Suppressor macrophage treated with lipopolysaccharide for 1 hour (primary cell): ENCODE measurements at regions not wholly inside any gene's neighbourhood (a gene's known extent, or its start where the extent isn't known, plus 50 kb on each side); places are given as distances from the start of the nearest gene placed in this dataset.

Experiments used
- DNase-seq, 3 donors: peaks; one replicate each; pipeline ENCODE4 v3.0.0-alpha.2; 2020 to 2022

- DNase-seq, result peak; percentile 51 to 82 (median 80)
Observed at GRCh38 chr18:45169610-45170009, 445.7 kb upstream of the SLC14A2 start.

DNA sequence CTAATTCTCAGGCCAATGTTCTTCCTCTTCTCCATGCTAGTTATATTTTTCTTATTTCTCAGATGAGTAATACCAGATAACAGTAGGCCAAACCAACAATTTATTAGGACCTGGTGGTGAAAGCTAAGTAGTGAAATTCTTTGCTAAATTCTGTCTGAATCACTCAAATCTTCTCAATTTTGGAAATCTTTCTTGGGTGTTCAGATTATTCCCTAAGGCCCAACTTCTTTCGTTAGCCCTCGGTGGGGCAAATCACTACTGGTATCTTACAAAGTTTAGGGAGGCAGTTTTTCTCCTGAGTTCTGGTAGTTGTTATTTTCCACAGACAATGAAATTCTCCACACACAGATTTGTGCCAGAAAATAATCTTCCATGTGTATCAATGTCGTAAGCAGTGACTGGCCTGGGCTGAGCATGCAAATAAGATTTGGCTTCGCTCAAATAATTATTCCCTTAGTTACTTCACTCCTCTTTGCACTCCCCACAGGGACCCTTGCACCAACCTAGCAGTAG lies 443.5 kb upstream of the SLC14A2 start:
- DNase-seq, result peak in 1 of 3 donors; percentile 16

DNA sequence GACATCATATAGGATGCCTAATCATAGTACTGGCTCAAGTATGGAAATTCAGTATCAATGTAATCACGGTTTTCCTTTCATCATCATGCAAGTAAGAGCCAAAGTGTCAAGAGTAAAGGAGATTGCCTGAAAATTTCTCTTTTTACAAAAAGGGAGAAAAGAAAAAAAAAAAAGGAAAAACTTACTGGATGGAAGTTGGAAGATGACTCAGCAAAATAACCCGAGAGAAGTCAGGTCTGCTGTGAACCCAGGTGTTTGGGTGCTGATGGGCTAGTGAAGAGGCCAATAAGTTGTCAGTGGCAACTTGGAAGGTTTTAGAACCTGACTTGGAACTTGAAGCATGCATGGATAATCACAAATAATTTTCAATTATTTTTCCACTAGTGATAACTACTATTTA lies 441.9 kb upstream of the SLC14A2 start:
- no peak for DNase-seq

DNA sequence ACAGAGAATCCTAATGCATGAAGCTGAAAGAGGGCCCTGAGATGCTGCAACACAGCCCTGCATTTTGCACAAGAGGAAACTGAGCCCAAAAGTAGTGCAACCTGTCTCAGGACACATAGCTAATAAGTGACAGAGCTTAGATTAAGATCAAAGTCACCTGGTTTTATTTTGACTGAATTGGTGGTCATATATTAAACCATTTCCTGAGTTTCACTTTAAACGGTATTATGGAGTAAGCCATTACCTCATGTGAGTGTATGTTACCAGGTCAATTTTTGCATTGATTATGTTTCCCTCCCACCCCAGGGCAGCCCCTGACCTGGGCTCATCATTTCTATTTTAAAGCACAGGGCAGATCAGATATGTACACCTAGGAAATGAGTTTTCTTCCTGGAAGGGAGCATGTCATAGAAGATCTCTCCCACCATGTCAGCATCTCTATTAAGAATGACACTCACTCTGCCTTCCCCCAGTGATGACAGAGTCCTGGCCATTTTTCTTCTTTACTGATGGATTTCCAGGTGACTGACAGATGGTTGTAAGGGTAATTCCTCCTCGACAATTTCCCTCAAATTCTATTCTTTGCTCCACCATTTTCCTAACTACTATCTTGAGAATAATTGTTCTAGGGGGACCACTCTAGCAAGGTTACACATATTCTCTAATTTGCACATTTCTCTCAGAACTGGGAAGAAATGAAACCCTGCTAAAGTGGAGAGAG lies 441.3 kb upstream of the SLC14A2 start:
- no peak for DNase-seq

DNA sequence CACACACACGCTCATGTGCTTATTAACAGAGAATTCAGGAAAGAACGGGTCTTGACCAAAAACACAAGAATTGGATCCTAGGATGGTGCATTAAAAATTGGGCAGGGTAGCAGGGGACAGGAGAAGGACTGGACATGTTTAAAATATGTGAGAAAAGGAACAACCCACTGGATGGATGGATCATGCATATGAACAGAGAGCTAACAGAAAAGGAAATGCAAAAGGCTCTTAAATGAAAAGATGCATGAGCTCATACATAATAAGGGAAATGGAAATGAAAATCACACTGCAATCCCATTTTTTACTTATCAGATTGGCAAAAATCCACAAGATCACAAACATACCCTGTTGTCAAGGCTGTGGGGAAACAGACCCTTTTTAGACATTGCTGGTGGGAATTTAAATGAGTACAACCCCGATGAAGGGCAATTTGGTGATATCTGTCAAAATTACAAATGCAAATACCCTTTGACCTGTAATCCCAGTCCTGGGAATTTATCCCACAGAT lies 440.6 kb upstream of the SLC14A2 start:
- no peak for DNase-seq

DNA sequence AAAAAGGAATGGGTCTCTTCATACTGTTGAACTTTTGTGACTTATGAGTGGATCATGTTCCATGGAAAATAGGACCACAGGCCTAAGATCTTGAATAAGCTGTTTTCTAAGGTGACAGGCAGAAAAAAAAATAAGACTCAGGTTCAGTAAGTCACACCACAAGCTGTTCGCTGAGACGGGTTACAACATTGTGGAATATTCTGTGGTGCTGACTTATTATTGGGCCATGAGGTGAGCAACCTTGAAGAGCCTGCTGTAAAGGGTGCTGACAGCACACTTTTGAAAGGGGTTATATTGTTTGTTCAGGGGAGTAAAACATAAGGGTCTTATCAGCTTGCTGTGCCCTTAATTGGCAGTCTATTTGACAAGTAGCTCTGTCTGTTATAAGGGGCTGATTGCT lies 439.8 kb upstream of the SLC14A2 start:
- no peak for DNase-seq

- no peak for DNase-seq
Observed at GRCh38 chr18:45186832-45187231, 428.4 kb upstream of the SLC14A2 start.

- DNase-seq, result no peak
Observed at GRCh38 chr18:45191795-45192194, 423.5 kb upstream of the SLC14A2 start.

DNA sequence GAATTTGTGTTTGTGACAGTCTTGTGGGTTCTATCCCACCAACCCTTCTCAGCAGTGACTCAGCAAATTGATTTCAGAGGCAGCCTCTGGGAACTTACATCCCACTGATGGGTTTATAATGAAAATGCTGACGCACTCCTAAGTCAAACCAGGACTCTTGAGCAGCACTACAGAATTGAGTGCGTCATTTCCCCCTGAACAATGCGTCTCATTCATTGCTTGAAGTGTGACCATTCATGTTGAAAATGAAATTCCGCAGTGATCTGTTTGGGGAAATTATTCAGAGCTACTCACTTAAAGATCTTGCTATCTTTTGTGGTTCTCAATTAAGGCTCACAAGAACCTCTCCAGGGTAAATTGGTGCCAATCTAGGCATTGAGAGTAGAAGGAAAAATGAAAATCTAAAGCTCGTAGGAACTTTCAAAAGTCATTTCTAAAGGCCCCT lies 417.7 kb upstream of the SLC14A2 start:
- peak; percentile 7 to 64 (median 18) for DNase-seq

GRCh38 chr18:45198526-45198925 lies 416.8 kb upstream of the SLC14A2 start:
- DNase-seq, result no peak

DNA sequence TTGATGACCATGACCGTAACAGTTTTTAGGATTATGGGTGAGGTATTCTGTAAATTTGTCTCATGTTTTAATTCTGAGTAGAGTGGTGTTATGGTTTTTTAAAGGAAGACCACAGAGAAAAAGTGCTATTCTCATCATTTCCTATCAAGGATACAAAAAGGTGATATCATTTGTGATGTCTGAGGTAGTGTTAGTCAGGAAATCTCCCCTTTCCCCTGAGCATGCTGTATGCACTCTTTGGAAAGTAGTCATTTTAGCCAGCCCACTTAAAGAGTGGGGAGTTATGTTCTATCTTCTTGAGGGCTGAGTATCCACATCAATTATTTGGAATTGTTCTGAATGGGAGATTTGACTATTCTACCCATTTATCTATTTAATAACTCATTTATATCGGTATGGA lies 414.2 kb upstream of the SLC14A2 start:
- DNase-seq, result no peak

GRCh38 chr18:45201489-45201888 lies 413.8 kb upstream of the SLC14A2 start:
- no peak for DNase-seq

- DNase-seq, result no peak
Observed at GRCh38 chr18:45202061-45202460, 413.2 kb upstream of the SLC14A2 start.

DNA sequence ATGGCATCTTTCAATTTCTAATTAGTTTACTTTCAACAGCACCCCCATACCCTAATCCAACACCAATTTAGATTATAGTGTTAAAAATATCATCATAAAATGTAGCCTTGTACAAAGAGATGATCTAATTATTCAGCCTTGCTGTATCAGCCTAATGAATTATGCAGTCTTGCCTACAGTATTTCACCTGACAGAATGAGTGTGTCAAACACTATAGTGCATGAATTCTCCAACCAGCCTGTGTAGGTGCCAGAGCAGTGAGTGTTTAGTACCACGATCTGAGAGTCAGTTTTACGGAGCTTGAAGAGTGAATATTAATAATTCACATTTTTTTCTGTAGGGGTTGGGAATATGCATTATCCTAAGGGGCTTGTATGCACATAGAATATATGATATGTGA lies 411.6 kb upstream of the SLC14A2 start:
- no peak for DNase-seq

GRCh38 chr18:45207328-45207727 lies 407.9 kb upstream of the SLC14A2 start:
- DNase-seq, result no peak

GRCh38 chr18:45208164-45208563 lies 407.1 kb upstream of the SLC14A2 start:
- DNase-seq, result no peak

- DNase-seq, result peak; percentile 89 to 94 (median 94)
Observed at GRCh38 chr18:45212181-45213039, 402.9 kb upstream of the SLC14A2 start.

GRCh38 chr18:45213040-45213333 lies 402.3 kb upstream of the SLC14A2 start:
- no peak for DNase-seq

DNA sequence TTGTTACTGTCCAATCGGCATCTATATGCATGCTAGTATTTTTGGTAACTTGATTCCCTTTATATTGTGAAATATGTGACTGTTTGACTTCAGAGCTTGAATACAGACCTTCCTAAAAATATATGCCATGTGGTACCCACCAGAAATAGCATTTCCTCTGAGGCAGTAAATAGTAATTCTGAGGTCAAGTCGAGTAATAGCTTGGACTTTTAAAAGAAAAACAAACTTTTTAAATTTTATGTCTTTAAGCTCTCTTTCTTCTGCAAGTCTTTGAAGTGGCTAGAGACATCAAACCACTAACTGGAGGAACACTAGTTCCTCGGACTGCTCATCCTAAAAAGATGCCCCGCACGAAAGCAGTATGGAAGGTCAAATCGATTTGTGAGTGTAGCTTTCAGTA lies 396.8 kb upstream of the SLC14A2 start:
- no peak for DNase-seq

DNA sequence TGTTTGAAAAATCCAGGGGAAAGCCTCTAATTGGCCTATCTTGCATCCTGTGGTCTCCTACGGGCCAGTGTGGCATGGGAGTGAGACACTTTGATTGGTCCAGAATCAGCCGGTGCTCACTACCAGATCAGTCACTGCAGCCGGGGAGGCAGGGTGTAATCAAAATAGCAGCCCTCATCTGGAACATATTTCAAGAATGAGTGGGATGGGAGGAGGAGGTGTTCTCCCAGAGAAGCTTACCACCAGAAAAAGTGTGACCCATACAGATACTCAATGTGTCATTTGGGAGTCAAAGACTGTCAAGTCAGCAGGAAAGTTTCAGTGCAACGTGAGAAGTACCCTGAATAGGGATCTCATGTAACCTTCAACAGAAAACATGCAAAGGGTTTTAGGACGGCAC lies 393.9 kb upstream of the SLC14A2 start:
- DNase-seq, result no peak

GRCh38 chr18:45222180-45222579 lies 393.1 kb upstream of the SLC14A2 start:
- DNase-seq, result no peak

DNA sequence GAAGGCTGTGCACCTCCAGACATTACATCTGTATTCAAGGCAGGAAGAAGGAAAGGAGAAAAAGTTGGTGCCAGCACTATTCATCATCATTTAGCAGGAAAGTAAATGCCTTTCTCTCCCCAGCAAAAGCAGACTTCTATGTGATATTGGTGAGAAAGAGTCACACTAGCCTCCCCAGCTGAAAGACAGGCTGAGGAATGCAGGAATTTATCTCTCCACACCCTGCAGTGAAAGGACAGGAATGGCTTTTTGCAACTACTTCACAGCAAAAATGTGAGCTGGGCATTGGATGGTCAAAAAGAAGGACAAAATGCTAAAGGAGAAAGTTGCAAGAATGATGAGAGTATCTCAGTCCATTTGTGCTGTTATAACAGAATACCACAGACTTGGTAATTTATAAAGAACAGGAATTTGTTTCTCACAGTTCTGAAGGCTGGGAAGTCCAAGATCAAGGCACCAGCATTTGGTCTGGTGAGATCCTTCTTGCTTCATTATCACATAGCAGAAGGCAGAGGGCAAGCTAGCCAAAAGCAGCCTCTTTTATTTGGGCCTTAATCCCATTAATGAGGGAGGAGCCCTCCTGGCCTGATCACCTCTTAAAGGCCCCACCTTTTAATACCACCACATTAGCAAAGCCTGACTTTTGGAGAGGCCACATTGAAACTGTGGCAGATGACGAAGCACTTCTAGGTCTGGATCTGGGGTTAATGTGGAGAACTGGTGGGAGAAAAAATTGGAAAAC lies 388.1 kb upstream of the SLC14A2 start:
- DNase-seq, result no peak

DNA sequence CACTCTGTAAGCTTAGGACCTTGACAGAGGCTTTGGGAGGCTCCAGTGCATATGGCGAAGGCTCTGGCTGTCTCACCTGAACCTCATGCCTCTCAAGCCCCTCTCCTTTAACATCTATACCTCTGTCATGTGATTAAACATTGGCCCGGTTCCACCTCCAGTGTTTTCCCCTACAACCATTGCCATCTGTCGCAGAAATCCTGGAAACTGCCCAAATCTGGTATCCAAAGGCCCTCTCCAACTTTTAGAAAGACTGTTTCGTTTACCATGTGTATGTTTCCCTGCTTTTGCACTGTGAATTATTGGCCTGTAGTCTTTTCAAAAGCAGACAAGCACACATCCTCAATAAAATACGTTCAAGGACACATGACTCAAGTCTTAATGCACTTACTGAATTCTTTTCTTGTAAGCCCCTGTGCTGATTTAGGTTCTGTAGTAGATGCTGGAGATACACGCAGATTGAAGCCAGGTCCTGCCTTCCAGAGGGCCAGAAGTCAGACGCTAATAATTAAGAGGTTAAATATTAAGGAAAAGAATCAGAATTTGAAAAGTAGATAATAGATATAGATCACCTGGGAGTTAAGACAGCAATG lies 386.4 kb upstream of the SLC14A2 start:
- no peak for DNase-seq
